Keratinocyte (primary cell): ENCODE measurements at regions not wholly inside any gene's neighbourhood (a gene's known extent, or its start where the extent isn't known, plus 50 kb on each side); places are given as distances from the start of the nearest gene placed in this dataset.

Source experiments
- EZH2 ChIP-seq: IDR thresholded peaks from one replicate; pipeline ENCODE4 v1.6.1; 2012; ENCODE audit warnings: inconsistent platforms, mild to moderate bottlenecking, low read length, moderate library complexity
- TF ChIP-seq, protein P1 (sequence below), 3 experiments: IDR thresholded peaks in 1 of 3; conservative IDR thresholded peaks in 1 of 3; optimal IDR thresholded peaks in 1 of 3; 2 replicates in 2 of 3; 3 replicates in 1 of 3; pipeline versions ENCODE3 to v1.5.1; 2011; ENCODE audit warnings: low read length in 3 of 3, mild to moderate bottlenecking in 3 of 3, moderate library complexity in 2 of 3, control low read depth in 1 of 3, inconsistent platforms in 1 of 3; ENCODE audit not compliant: insufficient read depth in 2 of 3; ENCODE audit errors: extremely low read depth in 1 of 3

- TF ChIP-seq, protein P1, sequence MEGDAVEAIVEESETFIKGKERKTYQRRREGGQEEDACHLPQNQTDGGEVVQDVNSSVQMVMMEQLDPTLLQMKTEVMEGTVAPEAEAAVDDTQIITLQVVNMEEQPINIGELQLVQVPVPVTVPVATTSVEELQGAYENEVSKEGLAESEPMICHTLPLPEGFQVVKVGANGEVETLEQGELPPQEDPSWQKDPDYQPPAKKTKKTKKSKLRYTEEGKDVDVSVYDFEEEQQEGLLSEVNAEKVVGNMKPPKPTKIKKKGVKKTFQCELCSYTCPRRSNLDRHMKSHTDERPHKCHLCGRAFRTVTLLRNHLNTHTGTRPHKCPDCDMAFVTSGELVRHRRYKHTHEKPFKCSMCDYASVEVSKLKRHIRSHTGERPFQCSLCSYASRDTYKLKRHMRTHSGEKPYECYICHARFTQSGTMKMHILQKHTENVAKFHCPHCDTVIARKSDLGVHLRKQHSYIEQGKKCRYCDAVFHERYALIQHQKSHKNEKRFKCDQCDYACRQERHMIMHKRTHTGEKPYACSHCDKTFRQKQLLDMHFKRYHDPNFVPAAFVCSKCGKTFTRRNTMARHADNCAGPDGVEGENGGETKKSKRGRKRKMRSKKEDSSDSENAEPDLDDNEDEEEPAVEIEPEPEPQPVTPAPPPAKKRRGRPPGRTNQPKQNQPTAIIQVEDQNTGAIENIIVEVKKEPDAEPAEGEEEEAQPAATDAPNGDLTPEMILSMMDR (optimal IDR thresholded peaks at IDR 0.05 in 1 of 3, IDR thresholded peaks at IDR 0.05 in 1 of 3, conservative IDR thresholded peaks at IDR 0.05 in 1 of 3; ENCODE audit: extremely low read depth in 1 of 3, insufficient read depth in 2 of 3, low read length in 3 of 3), result peak in 2 of 3 experiments; percentile 54 to 57
- no peak for TF ChIP-seq EZH2
Measured at GRCh38 chr2:172200495-172201085, 97.9 kb upstream of the DLX2 start.
